GM23338 (cell line): ENCODE measurements at regions not wholly inside any gene's neighbourhood (a gene's known extent, or its start where the extent isn't known, plus 50 kb on each side); places are given as distances from the start of the nearest gene placed in this dataset.

Experiments used
- ATAC-seq: fragments of 200-7000 bp; cut with Tn5 transposase; 3 replicates; pipeline ENCODE4 v1.9.1; 2020
- DNase-seq: peaks from one replicate; pipeline ENCODE4 v3.0.0-alpha.2; 2015; ENCODE audit warnings: low spot score
- H2AFZ ChIP-seq: fragments of 200-600 bp; sonication (generic); 2 replicates; pipeline ENCODE4 v1.8.0; 2016; ENCODE audit warnings: antibody characterized with exemption, mild to moderate bottlenecking, moderate library complexity
- H3F3A ChIP-seq: fragments of 200-600 bp; sonication (generic); replicated peaks from 2 replicates; pipeline ENCODE4 v1.8.0; 2017; ENCODE audit warnings: antibody characterized with exemption, mixed run types, low read depth
- H3K27ac ChIP-seq: fragments of 200-600 bp; sonication (generic); 2 replicates; pipeline ENCODE4 v1.6.1; 2016; ENCODE audit warnings: low read depth
- H3K27me3 ChIP-seq: fragments of 200-600 bp; sonication (generic); 2 replicates; pipeline ENCODE4 v1.8.0; 2016; ENCODE audit warnings: mild to moderate bottlenecking, mixed run types, moderate library complexity; ENCODE audit not compliant: insufficient read depth
- H3K36me3 ChIP-seq: fragments of 200-600 bp; sonication (generic); 2 replicates; pipeline ENCODE4 v1.8.0; 2016; ENCODE audit warnings: mild to moderate bottlenecking; ENCODE audit not compliant: insufficient read depth
- H3K4me1 ChIP-seq: fragments of 200-600 bp; sonication (generic); 2 replicates; pipeline ENCODE4 v1.8.0; 2016; ENCODE audit warnings: mild to moderate bottlenecking, moderate library complexity; ENCODE audit not compliant: insufficient read depth
- H3K4me2 ChIP-seq: fragments of 200-600 bp; sonication (generic); 2 replicates; pipeline ENCODE4 v1.7.1; 2017; ENCODE audit warnings: mixed run types
- H3K4me3 ChIP-seq: fragments of 200-600 bp; sonication (generic); 2 replicates; pipeline ENCODE4 v1.6.1; 2016; ENCODE audit warnings: mixed run types
- H3K79me2 ChIP-seq: fragments of 200-600 bp; sonication (generic); replicated peaks from 2 replicates; pipeline ENCODE4 v1.8.0; 2017; ENCODE audit warnings: mild to moderate bottlenecking; ENCODE audit not compliant: insufficient read depth
- H3K9me2 ChIP-seq: fragments of 200-600 bp; sonication (generic); 2 replicates; pipeline ENCODE4 v1.8.0; 2017; ENCODE audit not compliant: insufficient read depth
- H4K20me1 ChIP-seq: fragments of 200-600 bp; sonication (generic); replicated peaks from 2 replicates; pipeline ENCODE4 v1.8.0; 2017; ENCODE audit warnings: mild to moderate bottlenecking; ENCODE audit not compliant: insufficient read depth
- H3K27ac Mint-ChIP-seq: 2 replicates; pipeline ENCODE4 v1.8.0; 2020; ENCODE audit warnings: inconsistent platforms, mild to moderate bottlenecking, moderate library complexity, mixed read lengths
- H3K27me3 Mint-ChIP-seq: 3 replicates; pipeline ENCODE4 v1.8.0; 2022; ENCODE audit warnings: low read depth, mild to moderate bottlenecking, moderate library complexity, mixed read lengths, inconsistent platforms; ENCODE audit not compliant: insufficient read depth, poor library complexity
- H3K36me3 Mint-ChIP-seq: 3 replicates; pipeline ENCODE4 v1.8.0; 2021; ENCODE audit warnings: low read depth, mild to moderate bottlenecking, inconsistent platforms, moderate library complexity, mixed read lengths
- H3K4me1 Mint-ChIP-seq: 3 replicates; pipeline ENCODE4 v1.8.0; 2020; ENCODE audit warnings: mild to moderate bottlenecking, inconsistent platforms, mixed read lengths
- H3K4me3 Mint-ChIP-seq: 3 replicates; pipeline ENCODE4 v1.8.0; 2021; ENCODE audit warnings: moderate library complexity, mild to moderate bottlenecking, inconsistent platforms, mixed read lengths
- H3K9me3 Mint-ChIP-seq: 3 replicates; pipeline ENCODE4 v1.8.0; 2020; ENCODE audit warnings: moderate library complexity, mild to moderate bottlenecking, inconsistent platforms, mixed read lengths
- CREB1 ChIP-seq: fragments of 250-450 bp; sonication (Bioruptor Pico); IDR thresholded peaks from 2 replicates; pipeline ENCODE4 v1.5.0; 2020; ENCODE audit warnings: low read depth, mild to moderate bottlenecking, moderate library complexity
- JUNB ChIP-seq: IDR thresholded peaks from one replicate; pipeline ENCODE4 v1.6.1; 2016; ENCODE audit warnings: antibody characterized with exemption; ENCODE audit not compliant: unreplicated experiment
- POLR2AphosphoS5 ChIP-seq: IDR thresholded peaks from 2 replicates; pipeline ENCODE4 v1.6.1; 2016; ENCODE audit warnings: antibody characterized with exemption, low read depth
- ZNF331 ChIP-seq: fragments of 250-450 bp; sonication (Bioruptor Pico); IDR thresholded peaks from 2 replicates; pipeline ENCODE4 v1.5.0; 2020; ENCODE audit warnings: low read depth, mild to moderate bottlenecking, moderate library complexity
- TF ChIP-seq, protein P1 (sequence below), 2 experiments: fragments of 200-600 bp in 1 of 2; sonication (generic) in 1 of 2; conservative IDR thresholded peaks; 2 replicates each; pipeline versions ENCODE4 v1.5.1 to v1.6.1; 2016 to 2017; ENCODE audit warnings: antibody characterized with exemption in 2 of 2, low read depth in 2 of 2, mild to moderate bottlenecking in 2 of 2, moderate library complexity in 1 of 2
- TF ChIP-seq, protein P2 (sequence below): fragments of 250-450 bp; sonication (Bioruptor Pico); IDR thresholded peaks from 2 replicates; pipeline ENCODE4 v1.5.0; 2020; ENCODE audit warnings: mild to moderate bottlenecking, moderate library complexity
- TF ChIP-seq, protein P3 (sequence below): IDR thresholded peaks from one replicate; pipeline ENCODE4 v1.6.1; 2018; ENCODE audit warnings: antibody characterized with exemption; ENCODE audit not compliant: unreplicated experiment

DNA sequence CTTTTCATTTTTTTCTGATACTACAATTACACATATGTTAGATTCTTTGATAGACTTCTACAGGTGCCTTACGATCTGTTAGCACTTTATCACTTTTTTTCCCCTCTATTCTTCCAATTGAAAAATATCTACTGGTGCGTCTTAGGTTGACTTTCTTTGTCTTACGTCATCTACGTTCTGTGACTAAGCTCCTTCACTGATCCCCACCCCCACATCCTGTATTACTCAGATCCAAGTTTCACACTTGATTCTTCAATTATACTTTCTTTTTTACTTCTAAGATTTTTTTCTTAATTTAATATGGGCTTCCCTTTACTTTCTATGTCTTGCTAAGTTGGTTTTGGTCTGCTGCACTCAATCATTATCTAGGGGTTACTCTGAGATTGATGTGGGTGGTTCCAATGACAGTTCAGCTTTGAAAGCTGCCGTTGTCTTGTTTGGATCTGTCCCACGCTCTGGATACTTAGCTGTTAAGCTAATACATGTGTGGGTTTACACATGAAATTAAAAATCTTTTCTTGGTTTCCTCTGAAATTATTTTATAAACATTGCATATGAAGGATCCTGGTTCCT, 1321.1 kb downstream of the RAPGEF2 start:
- peak; percentile 17 for DNase-seq
- Mint-ChIP-seq H3K27me3 (no peaks in the 10 kb centered on the region), H3K4me1 (0 out of 3 replicates have a peak, but pooled peaks cover 2% of the 10 kb centered on the region), H3K36me3 (peaks cover 4% of the 10 kb centered on the region; the same call in 2 of the 3 replicates), H3K27ac (peak overlapping the region; percentile 28), H3K4me3 (no peak overlapping the region), H3K9me3 (peaks cover 2% of the 10 kb centered on the region; the same call in 1 of the 3 replicates)
- Histone ChIP-seq H3K27ac (no peak overlapping the region), H3K79me2 (no peaks in the 10 kb centered on the region), H2AFZ (peak overlapping the region; percentile 4; the same call in 1 of the 2 replicates), H3K4me3 (no peak overlapping the region), H3K9me2 (no peaks in the 10 kb centered on the region), H4K20me1 (no peaks in the 10 kb centered on the region), H3K4me2 (no peak overlapping the region), H3F3A (no peaks in the 10 kb centered on the region), H3K4me1 (no peaks in the 10 kb centered on the region), H3K36me3 (no peaks in the 10 kb centered on the region), H3K27me3 (no peaks in the 10 kb centered on the region)
- TF ChIP-seq, protein P1, sequence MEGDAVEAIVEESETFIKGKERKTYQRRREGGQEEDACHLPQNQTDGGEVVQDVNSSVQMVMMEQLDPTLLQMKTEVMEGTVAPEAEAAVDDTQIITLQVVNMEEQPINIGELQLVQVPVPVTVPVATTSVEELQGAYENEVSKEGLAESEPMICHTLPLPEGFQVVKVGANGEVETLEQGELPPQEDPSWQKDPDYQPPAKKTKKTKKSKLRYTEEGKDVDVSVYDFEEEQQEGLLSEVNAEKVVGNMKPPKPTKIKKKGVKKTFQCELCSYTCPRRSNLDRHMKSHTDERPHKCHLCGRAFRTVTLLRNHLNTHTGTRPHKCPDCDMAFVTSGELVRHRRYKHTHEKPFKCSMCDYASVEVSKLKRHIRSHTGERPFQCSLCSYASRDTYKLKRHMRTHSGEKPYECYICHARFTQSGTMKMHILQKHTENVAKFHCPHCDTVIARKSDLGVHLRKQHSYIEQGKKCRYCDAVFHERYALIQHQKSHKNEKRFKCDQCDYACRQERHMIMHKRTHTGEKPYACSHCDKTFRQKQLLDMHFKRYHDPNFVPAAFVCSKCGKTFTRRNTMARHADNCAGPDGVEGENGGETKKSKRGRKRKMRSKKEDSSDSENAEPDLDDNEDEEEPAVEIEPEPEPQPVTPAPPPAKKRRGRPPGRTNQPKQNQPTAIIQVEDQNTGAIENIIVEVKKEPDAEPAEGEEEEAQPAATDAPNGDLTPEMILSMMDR (conservative IDR thresholded peaks at IDR 0.05; ENCODE audit: low read depth in 2 of 2) = no peak
- TF ChIP-seq ZNF331 (CRISPR knock-in tag) (no peak), POLR2AphosphoS5 (no peak), CREB1 (CRISPR knock-in tag) (no peak), JUNB (no peak)
- TF ChIP-seq, protein P2, sequence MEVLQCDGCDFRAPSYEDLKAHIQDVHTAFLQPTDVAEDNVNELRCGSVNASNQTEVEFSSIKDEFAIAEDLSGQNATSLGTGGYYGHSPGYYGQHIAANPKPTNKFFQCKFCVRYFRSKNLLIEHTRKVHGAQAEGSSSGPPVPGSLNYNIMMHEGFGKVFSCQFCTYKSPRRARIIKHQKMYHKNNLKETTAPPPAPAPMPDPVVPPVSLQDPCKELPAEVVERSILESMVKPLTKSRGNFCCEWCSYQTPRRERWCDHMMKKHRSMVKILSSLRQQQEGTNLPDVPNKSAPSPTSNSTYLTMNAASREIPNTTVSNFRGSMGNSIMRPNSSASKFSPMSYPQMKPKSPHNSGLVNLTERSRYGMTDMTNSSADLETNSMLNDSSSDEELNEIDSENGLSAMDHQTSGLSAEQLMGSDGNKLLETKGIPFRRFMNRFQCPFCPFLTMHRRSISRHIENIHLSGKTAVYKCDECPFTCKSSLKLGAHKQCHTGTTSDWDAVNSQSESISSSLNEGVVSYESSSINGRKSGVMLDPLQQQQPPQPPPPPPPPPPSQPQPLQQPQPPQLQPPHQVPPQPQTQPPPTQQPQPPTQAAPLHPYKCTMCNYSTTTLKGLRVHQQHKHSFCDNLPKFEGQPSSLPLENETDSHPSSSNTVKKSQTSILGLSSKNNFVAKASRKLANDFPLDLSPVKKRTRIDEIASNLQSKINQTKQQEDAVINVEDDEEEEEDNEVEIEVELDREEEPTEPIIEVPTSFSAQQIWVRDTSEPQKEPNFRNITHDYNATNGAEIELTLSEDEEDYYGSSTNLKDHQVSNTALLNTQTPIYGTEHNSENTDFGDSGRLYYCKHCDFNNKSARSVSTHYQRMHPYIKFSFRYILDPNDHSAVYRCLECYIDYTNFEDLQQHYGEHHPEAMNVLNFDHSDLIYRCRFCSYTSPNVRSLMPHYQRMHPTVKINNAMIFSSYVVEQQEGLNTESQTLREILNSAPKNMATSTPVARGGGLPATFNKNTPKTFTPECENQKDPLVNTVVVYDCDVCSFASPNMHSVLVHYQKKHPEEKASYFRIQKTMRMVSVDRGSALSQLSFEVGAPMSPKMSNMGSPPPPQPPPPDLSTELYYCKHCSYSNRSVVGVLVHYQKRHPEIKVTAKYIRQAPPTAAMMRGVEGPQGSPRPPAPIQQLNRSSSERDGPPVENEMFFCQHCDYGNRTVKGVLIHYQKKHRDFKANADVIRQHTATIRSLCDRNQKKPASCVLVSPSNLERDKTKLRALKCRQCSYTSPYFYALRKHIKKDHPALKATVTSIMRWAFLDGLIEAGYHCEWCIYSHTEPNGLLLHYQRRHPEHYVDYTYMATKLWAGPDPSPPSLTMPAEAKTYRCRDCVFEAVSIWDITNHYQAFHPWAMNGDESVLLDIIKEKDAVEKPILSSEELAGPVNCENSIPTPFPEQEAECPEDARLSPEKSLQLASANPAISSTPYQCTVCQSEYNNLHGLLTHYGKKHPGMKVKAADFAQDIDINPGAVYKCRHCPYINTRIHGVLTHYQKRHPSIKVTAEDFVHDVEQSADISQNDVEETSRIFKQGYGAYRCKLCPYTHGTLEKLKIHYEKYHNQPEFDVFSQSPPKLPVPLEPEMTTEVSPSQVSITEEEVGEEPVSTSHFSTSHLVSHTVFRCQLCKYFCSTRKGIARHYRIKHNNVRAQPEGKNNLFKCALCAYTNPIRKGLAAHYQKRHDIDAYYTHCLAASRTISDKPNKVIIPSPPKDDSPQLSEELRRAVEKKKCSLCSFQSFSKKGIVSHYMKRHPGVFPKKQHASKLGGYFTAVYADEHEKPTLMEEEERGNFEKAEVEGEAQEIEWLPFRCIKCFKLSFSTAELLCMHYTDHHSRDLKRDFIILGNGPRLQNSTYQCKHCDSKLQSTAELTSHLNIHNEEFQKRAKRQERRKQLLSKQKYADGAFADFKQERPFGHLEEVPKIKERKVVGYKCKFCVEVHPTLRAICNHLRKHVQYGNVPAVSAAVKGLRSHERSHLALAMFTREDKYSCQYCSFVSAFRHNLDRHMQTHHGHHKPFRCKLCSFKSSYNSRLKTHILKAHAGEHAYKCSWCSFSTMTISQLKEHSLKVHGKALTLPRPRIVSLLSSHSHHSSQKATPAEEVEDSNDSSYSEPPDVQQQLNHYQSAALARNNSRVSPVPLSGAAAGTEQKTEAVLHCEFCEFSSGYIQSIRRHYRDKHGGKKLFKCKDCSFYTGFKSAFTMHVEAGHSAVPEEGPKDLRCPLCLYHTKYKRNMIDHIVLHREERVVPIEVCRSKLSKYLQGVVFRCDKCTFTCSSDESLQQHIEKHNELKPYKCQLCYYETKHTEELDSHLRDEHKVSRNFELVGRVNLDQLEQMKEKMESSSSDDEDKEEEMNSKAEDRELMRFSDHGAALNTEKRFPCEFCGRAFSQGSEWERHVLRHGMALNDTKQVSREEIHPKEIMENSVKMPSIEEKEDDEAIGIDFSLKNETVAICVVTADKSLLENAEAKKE = no peak
- TF ChIP-seq, protein P3, sequence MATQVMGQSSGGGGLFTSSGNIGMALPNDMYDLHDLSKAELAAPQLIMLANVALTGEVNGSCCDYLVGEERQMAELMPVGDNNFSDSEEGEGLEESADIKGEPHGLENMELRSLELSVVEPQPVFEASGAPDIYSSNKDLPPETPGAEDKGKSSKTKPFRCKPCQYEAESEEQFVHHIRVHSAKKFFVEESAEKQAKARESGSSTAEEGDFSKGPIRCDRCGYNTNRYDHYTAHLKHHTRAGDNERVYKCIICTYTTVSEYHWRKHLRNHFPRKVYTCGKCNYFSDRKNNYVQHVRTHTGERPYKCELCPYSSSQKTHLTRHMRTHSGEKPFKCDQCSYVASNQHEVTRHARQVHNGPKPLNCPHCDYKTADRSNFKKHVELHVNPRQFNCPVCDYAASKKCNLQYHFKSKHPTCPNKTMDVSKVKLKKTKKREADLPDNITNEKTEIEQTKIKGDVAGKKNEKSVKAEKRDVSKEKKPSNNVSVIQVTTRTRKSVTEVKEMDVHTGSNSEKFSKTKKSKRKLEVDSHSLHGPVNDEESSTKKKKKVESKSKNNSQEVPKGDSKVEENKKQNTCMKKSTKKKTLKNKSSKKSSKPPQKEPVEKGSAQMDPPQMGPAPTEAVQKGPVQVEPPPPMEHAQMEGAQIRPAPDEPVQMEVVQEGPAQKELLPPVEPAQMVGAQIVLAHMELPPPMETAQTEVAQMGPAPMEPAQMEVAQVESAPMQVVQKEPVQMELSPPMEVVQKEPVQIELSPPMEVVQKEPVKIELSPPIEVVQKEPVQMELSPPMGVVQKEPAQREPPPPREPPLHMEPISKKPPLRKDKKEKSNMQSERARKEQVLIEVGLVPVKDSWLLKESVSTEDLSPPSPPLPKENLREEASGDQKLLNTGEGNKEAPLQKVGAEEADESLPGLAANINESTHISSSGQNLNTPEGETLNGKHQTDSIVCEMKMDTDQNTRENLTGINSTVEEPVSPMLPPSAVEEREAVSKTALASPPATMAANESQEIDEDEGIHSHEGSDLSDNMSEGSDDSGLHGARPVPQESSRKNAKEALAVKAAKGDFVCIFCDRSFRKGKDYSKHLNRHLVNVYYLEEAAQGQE = no peak
- no peak for ATAC-seq
